HG03460 (cell line): ENCODE measurements at regions not wholly inside any gene's neighbourhood (a gene's known extent, or its start where the extent isn't known, plus 50 kb on each side); places are given as distances from the start of the nearest gene placed in this dataset.

Source experiments
- ATAC-seq: cut with Tn5 transposase; IDR thresholded peaks from one replicate; pipeline ENCODE4 v1.9.1; 2021; ENCODE audit not compliant: unreplicated experiment

- no peak for ATAC-seq
These were observed 449.2 kb upstream of the DCC start for GRCh38 chr18:51890762-51891161.

- ATAC-seq, result no peak
These were observed 448.1 kb upstream of the DCC start for GRCh38 chr18:51891876-51892275.

DNA sequence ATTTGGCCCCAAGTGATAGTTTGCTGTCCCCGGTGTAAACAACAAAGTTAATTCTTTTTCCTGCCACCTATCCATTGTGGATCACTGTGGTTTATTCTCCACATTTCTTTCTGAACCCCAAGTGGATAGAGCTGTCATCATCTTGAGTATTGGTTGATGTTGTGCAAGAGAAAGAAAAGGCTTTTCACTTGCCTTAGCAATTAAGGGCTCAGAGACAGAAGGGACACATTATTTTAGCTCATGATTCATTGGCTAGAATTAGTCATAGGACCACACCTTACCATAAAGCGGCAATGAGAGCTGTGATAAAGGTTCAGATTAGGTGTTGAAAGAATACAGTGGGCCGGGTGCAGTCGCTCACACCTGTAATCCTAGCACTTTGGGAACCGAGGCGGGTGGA lies 442.1 kb upstream of the DCC start:
- ATAC-seq, result no peak

GRCh38 chr18:51907687-51908597 lies 432.1 kb upstream of the DCC start:
- ATAC-seq, result no peak

DNA sequence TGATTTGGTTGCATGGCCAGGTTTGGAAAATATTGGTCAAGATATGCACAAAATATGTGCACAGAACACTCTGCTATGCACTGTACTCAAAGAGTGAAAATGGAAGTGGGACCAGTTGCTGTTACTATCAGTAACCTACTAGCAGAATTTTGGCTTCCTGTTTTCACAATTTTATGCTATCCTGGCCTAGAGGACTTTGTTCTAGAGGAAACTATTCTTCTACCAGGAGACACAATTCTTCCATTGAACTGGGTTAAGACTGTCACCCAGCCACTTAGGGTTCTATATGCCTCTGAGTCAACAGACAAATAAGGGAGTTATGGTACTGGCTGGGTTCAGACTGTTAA lies 431.4 kb upstream of the DCC start:
- ATAC-seq, result no peak

- ATAC-seq, result no peak
These were observed 428.4 kb upstream of the DCC start for GRCh38 chr18:51911584-51911983.

- no peak for ATAC-seq
These were observed 427.6 kb upstream of the DCC start for GRCh38 chr18:51912381-51912780.

- ATAC-seq, result no peak
These were observed 424.8 kb upstream of the DCC start for GRCh38 chr18:51915176-51915575.

DNA sequence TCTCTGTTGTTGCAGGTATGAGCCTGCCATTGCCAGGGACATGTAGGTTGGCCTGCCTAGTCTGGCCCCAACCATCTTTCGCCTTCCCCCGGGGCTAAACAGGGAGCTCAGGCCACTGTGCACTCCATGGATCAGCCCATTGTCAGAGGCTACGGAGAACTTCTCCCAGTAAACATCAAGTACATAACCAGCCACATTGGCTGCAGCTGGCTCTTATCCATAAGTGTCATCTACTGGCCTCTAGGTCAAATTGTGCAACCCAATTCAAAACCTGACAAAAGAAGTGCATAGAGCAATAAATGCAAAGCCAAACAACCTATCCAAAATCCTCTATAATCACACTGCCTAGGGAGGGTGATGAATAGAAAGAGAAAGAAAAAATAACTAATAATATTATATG lies 418.1 kb upstream of the DCC start:
- no peak for ATAC-seq

- no peak for ATAC-seq
These were observed 406.1 kb upstream of the DCC start for GRCh38 chr18:51933903-51934302.

GRCh38 chr18:51936115-51936514 lies 403.9 kb upstream of the DCC start:
- ATAC-seq, result no peak

GRCh38 chr18:51941999-51942398 lies 398.0 kb upstream of the DCC start:
- ATAC-seq, result peak; percentile 37

GRCh38 chr18:51943281-51943680 lies 396.7 kb upstream of the DCC start:
- no peak for ATAC-seq

DNA sequence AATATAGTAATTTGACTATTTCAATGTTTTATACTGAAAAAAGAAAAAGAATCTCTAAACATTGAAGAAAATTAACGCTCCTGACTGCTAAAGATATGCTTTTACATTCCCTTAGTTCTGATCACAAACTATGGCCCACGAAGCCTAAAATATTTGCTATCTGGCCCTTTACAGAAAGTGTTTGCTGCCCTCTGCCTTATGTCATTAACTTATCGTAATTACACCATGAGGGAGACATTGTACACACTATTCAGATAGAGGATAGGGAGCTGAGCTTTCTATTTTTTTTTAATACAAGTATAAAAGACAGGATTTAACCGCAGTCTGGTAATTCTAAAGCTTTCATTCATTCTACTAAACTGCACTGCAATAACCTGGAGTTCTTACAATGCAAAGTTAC lies 393.1 kb upstream of the DCC start:
- no peak for ATAC-seq

- ATAC-seq, result no peak
These were observed 387.2 kb upstream of the DCC start for GRCh38 chr18:51952844-51953243.

DNA sequence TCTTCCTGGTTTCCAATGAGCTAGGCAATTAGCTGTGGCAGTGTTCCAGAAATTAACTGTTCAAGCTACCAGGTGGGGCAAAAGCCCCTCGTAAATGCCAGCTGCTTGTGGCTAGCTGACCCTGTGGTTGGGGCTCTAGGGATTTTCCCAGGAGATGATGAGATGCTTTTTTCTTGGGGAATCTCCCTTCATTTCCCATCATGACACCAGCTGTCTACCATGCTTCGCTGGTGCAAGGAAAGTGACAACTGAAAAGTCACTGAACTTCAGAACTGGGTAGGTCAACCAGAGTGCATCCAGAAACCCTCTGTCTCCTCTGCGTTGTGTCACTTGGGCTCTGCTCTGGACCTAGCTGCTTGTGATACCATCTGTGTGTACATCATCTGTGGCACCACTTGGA lies 386.5 kb upstream of the DCC start:
- ATAC-seq, result peak; percentile 90

DNA sequence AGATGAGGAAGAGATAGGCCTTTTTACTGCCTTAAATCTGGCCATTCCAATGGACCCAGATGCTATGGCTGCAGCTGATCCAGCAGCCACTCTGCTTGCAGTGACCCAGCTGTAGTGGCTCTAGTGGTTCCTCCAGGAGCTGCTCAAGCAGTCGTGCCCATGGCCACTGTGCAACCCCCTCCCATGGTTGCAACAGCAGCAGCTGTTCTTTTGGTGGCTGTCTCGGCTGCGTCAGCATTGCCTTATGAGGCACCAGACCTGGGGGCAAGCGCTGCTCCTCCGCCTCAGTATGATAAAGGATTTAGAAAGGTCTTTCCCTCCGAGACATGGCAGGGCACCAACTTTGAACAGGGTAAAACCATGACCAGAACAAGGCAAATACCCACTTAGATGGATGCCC lies 384.9 kb upstream of the DCC start:
- no peak for ATAC-seq

DNA sequence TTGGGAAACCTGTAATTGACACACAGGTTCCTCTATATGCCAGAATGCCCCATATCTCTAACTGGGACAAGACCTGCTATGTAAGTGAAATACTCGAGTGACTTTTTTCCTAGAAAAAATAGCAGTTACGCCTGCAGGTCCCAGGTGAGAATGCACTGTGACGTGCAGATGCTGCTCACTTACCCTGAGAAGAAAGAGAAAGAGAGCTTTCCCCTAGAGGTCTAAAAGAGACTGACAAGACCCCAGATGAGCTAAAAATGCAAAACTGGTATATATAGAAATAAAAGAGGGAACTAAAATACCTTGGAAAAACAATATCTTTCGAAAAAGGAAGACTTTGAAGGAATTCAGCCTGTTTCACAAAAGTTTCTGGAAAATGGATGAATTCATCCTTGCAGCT lies 383.0 kb upstream of the DCC start:
- no peak for ATAC-seq

DNA sequence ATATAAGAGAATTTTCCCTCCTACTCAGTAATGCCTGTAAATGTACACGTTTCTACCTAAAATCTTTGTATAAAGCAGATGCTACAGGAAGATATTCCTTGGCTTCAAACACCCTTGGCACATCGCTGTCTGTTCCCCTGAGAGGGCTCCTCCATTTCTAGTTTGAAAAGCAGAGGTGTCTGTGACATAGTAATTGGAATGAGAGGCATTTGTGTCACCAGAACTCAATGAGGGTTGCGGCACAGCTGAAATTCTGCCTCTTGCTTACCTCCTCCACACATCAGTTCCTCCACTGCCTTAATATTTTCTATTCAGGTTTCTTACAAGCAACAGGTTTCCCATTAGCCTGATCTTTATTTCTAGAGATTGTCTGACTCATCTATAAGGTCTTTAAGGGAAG lies 359.9 kb upstream of the DCC start:
- ATAC-seq, result no peak

DNA sequence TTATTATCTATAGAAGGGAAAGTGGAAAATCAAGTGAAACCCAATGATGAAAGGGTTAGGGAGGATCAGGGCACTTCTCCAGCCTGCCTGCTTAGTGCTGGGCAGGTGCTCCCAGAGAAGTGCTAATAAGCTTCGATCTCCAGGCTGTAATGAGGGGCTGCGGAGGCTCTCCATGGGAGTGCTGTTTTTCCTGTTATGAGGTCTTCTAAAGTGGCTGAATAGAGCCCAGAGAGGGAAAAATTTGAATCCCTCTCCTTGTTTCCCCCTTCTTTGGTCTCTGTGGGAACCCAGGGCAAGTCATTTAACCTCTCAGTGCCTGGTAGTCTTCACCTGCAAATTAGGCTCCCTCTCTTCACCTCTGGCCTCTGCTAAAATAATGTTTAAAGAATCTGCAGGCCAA lies 351.7 kb upstream of the DCC start:
- ATAC-seq, result no peak

DNA sequence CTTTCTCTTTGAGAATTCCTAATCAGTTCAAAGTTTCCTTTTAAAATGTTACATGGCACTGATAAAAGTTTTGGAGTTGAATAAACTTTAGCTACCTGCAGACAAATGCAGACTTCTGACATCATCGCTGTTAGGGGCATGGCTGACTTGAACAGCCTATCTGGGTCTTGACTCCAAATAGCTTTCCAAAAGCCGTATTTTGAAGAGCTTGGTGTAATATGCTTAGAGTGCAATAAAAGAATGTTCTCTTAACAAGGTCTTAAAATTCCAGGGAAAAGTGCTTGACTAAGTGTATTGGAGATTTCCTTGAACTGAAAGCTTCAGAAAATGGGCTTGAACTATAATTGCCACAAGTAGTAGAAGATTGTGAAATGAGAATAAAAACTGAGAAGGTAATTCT lies 342.9 kb upstream of the DCC start:
- no peak for ATAC-seq

- ATAC-seq, result no peak
These were observed 341.9 kb upstream of the DCC start for GRCh38 chr18:51998066-51998465.

DNA sequence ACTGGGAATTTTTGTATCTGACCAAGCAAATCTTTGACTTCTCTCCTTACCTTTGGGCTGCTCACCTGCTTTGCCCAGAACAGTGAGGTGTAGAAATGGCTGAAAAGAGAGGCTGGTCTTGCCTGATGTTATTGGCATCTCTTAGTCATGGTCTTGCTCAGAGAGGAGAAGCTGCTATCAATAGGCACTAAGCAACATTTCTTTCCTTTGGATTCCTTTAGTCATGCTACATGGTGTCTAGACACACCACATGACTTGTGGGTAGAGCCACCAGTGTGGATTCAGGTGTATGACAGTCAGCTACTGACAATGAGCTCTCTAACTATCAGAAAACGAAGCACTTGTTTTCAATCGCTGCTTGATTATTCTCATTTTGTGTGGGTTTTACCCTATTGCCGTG lies 341.3 kb upstream of the DCC start:
- no peak for ATAC-seq
